Omental fat pad (tissue), 3 donors: ENCODE measurements at regions not wholly inside any gene's neighbourhood (a gene's known extent, or its start where the extent isn't known, plus 50 kb on each side); places are given as distances from the start of the nearest gene placed in this dataset.

ENCODE experiments used
- ATAC-seq: fragments of 150-250 bp; one replicate; pipeline ENCODE4 v1.9.1; 2016; ENCODE audit warnings: mild to moderate bottlenecking, moderate library complexity; ENCODE audit not compliant: low FRiP score
- DNase-seq: peaks from one replicate; pipeline ENCODE4 v3.0.0-alpha.2; 2019; ENCODE audit warnings: low spot score
- CTCF ChIP-seq, 3 donors: fragments of 450-650 bp; IDR thresholded peaks; one replicate each; pipeline ENCODE4 v1.5.1; 2016 to 2017; ENCODE audit warnings: antibody characterized with exemption in 3 of 3, mild to moderate bottlenecking in 3 of 3, moderate library complexity in 2 of 3

DNA sequence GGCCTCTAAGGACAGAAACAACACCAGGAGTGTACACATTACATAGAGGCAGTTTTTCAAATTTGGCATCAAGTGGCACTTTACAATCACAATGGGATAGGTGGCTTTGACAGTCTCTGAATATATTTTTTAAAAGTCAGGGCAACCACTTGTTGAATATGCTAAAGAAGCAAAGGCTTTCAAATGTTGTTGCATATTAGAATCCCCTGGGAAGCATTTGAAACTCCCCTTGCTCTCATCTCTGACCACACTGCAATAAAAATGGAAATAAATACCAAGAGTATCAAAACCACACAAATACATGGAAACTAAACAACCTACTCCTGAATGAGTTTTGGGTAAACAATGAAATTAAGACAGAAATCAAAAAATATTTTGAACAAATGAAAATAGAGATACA, 106.5 kb upstream of the RAB11FIP2 start:
- no peak for ATAC-seq
- no peak for DNase-seq

DNA sequence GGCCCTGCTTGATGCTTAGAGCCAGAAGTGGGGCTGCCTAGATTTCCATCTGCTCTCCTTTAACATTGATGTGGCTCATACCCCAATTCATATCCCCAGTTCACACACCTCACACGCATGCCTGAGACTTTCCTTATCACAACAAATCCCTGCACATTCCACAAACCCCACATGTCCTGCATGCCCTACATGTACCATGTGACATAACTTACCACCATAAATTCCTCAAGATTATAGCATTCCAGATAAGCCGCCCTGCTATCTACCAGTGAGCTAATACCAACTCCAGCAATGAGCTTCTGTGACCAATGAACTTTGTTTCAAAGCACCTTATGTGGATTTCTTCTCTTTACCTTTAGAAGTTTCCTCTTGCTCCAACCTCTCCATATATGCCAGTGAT, 104.7 kb upstream of the RAB11FIP2 start:
- no peak for TF ChIP-seq CTCF (IDR thresholded peaks at IDR 0.05)
- ATAC-seq (no peak), DNase-seq (no peak)

More for the DNA sequence above, 106.5 kb upstream of the RAB11FIP2 start:
- TF ChIP-seq CTCF (IDR thresholded peaks at IDR 0.05) = no peak

DNA sequence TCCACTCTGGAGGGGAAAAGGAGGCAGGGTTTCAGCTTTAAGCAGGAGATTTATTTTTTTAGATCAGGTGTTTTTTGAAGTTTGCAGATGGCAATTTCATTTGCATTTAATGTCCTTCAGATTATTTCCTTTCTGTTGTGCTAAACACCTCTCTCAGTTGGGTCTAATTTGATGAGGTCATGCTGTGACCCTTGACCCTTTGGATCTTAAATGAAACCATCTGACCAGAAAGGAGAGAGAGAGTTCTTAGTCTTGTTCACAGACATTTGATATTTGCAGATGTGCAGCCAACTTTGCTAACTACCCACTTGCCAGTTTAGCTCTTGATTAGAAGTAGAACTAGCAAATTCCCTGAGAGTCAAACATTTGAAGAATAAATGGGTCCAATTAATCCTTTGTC, 101.5 kb upstream of the RAB11FIP2 start:
- TF ChIP-seq CTCF (IDR thresholded peaks at IDR 0.05) = no peak
- ATAC-seq = no peak
- no peak for DNase-seq

GRCh38 chr10:118145256-118145655, 98.5 kb upstream of the RAB11FIP2 start:
- TF ChIP-seq CTCF (IDR thresholded peaks at IDR 0.05) = no peak
- ATAC-seq (no peak), DNase-seq (no peak)

DNA sequence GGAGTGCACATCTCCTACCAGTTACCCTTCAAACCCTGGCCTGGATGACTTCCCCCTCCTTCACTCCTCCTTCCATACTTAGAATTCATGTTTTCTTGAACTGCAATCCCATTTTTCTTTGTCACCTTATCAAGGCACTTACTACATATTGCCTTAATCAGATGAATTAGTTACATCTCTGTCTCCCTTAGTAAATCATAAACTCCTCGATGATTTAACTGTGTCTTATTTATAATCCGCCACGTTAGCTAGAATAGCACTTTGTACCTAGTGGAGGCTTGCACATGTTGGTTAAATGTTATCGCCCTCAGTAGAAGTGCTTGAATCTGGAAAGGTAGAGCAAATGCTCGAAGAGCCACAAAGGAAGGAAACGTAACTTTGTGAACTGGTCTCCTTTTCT, 94.7 kb upstream of the RAB11FIP2 start:
- no peak for DNase-seq
- no peak for TF ChIP-seq CTCF (IDR thresholded peaks at IDR 0.05)
- ATAC-seq = no peak

DNA sequence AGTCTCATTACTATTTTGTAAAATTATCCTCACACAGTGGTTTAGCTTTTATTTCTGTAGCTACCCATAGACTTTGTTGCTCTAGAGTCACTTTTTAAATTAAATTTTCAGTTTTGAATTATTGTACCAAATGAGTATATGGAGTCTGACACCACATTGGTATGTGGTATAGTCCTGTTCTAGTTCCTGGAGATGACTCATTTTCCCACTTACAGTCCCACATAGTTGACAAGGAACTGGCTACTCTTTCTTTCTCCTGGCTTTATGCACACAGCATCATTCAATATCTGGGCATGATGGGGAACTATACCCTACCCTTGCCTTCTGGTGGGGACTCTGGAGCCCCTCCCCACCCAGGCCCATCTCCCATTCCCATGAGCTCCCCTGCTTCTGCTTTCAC, 92.6 kb upstream of the RAB11FIP2 start:
- ATAC-seq = no peak

GRCh38 chr10:118128675-118129074, 81.9 kb upstream of the RAB11FIP2 start:
- TF ChIP-seq CTCF (IDR thresholded peaks at IDR 0.05) = no peak
- DNase-seq (no peak), ATAC-seq (no peak)

More for the DNA sequence above, 92.6 kb upstream of the RAB11FIP2 start:
- no peak for TF ChIP-seq CTCF (IDR thresholded peaks at IDR 0.05)
- no peak for DNase-seq
